B cell (primary cell): ENCODE measurements at regions not wholly inside any gene's neighbourhood (a gene's known extent, or its start where the extent isn't known, plus 50 kb on each side); places are given as distances from the start of the nearest gene placed in this dataset.

Source experiments
- ATAC-seq: fragments of 200-7000 bp; cut with Tn5 transposase; one replicate; pipeline ENCODE4 v1.10.0; 2021; ENCODE audit warnings: low read depth, mild to moderate bottlenecking, moderate number of reproducible peaks, moderate library complexity
- CTCF ChIA-PET: fragments of 350-600 bp; sonication (Branson Sonifier 250); formaldehyde crosslinking; loops from one replicate; lab custom pipeline; 2021; ENCODE audit warnings: antibody characterized with exemption, inconsistent platforms; lab: Charles Lee
- POLR2A ChIA-PET: fragments of 350-600 bp; sonication (Branson Sonifier 250); formaldehyde crosslinking; loops from one replicate; lab custom pipeline; 2021; ENCODE audit warnings: antibody characterized with exemption; lab: Charles Lee
- DNase-seq: peaks from one replicate; pipeline ENCODE4 v3.0.0; 2013
- H2AFZ ChIP-seq: 2 replicates; pipeline ENCODE4 v1.6.1; 2012; ENCODE audit warnings: mild to moderate bottlenecking, low read depth, low read length; ENCODE audit not compliant: insufficient read depth, poor library complexity, severe bottlenecking
- H3K27ac ChIP-seq, 2 donors: 1 replicate in 1 of 2; 2 replicates in 1 of 2; pipeline ENCODE4 v1.5.1; 2012 to 2013; ENCODE audit warnings: low read length in 2 of 2, mild to moderate bottlenecking in 2 of 2, moderate library complexity in 1 of 2
- H3K27me3 ChIP-seq, 4 experiments: fragments of 200-600 bp in 1 of 4; sonication (generic) in 1 of 4; replicated peaks in 1 of 4; 1 replicate in 2 of 4; 2 replicates in 2 of 4; pipeline versions ENCODE4 v1.6.1 to v1.7.0; 2013 to 2016; ENCODE audit warnings: low read length in 3 of 4, mild to moderate bottlenecking in 2 of 4, mixed read lengths in 1 of 4, moderate library complexity in 1 of 4; ENCODE audit not compliant: insufficient read depth in 4 of 4, control insufficient read depth in 3 of 4; ENCODE audit errors: control extremely low read depth in 1 of 4
- H3K36me3 ChIP-seq, 2 experiments: replicated peaks in 1 of 2; 1 replicate in 1 of 2; 2 replicates in 1 of 2; pipeline versions ENCODE4 v1.6.1 to v1.7.1; 2013; ENCODE audit warnings: low read length in 1 of 2; ENCODE audit not compliant: insufficient read depth in 2 of 2, control insufficient read depth in 1 of 2; ENCODE audit errors: control extremely low read depth in 1 of 2, extremely low read depth in 1 of 2
- H3K4me1 ChIP-seq, 2 donors: fragments of 200-600 bp in 1 of 2; sonication (generic) in 1 of 2; 1 replicate in 1 of 2; 2 replicates in 1 of 2; pipeline versions ENCODE4 v1.5.1 to v1.6.1; 2013 to 2017; ENCODE audit warnings: low read length in 2 of 2; ENCODE audit not compliant: control insufficient read depth in 2 of 2, insufficient read depth in 2 of 2
- H3K4me2 ChIP-seq: replicated peaks from 2 replicates; pipeline ENCODE3; 2012; ENCODE audit warnings: mild to moderate bottlenecking, low read depth, low read length; ENCODE audit not compliant: poor library complexity, severe bottlenecking
- H3K4me3 ChIP-seq, 5 experiments: fragments of 200-600 bp in 1 of 5; sonication (generic) in 1 of 5; 1 replicate in 3 of 5; 2 replicates in 2 of 5; pipeline versions ENCODE4 v1.5.1 to v1.7.0; 2011 to 2016; ENCODE audit warnings: low read length in 4 of 5, mild to moderate bottlenecking in 4 of 5, low read depth in 2 of 5, control low read depth in 1 of 5, moderate library complexity in 1 of 5; ENCODE audit not compliant: insufficient read depth in 1 of 5; ENCODE audit errors: control extremely low read depth in 1 of 5, extremely low read depth in 1 of 5
- H3K79me2 ChIP-seq: fragments of 200-600 bp; sonication (generic); one replicate; pipeline ENCODE4 v1.6.0; 2016; ENCODE audit warnings: low read length; ENCODE audit not compliant: control insufficient read depth, insufficient read depth
- H3K9ac ChIP-seq: fragments of 200-600 bp; sonication (generic); 2 replicates; pipeline ENCODE4 v1.6.1; 2017; ENCODE audit warnings: mild to moderate bottlenecking, low read length, moderate library complexity
- H3K9me3 ChIP-seq, 3 donors: one replicate each; pipeline versions ENCODE4 v1.6.1 to v1.7.1; 2013; ENCODE audit warnings: low read length in 2 of 3; ENCODE audit not compliant: control insufficient read depth in 2 of 3, insufficient read depth in 1 of 3; ENCODE audit errors: control extremely low read depth in 1 of 3
- H4K20me1 ChIP-seq: 2 replicates; pipeline ENCODE4 v1.6.0; 2012; ENCODE audit warnings: mild to moderate bottlenecking, low read length; ENCODE audit not compliant: insufficient read depth, control insufficient read depth, poor library complexity, severe bottlenecking
- H3K27ac Mint-ChIP-seq: one replicate; pipeline ENCODE4 v1.8.0; 2021; ENCODE audit warnings: mixed read lengths
- H3K27me3 Mint-ChIP-seq: one replicate; pipeline ENCODE4 v1.8.0; 2021; ENCODE audit warnings: mixed read lengths
- H3K4me1 Mint-ChIP-seq: one replicate; pipeline ENCODE4 v1.8.0; 2021; ENCODE audit warnings: mixed read lengths
- H3K4me3 Mint-ChIP-seq: one replicate; pipeline ENCODE4 v1.8.0; 2021; ENCODE audit warnings: mixed read lengths
- H3K9me3 Mint-ChIP-seq: one replicate; pipeline ENCODE4 v1.8.0; 2022; ENCODE audit warnings: mixed read lengths; ENCODE audit not compliant: insufficient read depth
- CTCF ChIP-seq: fragments of 200-600 bp; IDR thresholded peaks from one replicate; pipeline ENCODE4 v1.8.0; 2022; ENCODE audit warnings: antibody characterized with exemption, mild to moderate bottlenecking
- EZH2 ChIP-seq: IDR thresholded peaks from 2 replicates; pipeline ENCODE4 v1.6.1; 2012; ENCODE audit warnings: borderline replicate concordance, low read depth, mild to moderate bottlenecking, moderate library complexity, low read length; ENCODE audit not compliant: insufficient read depth, poor library complexity, severe bottlenecking
- WGBS: methylation state at CpG from one replicate; pipeline ENCODE4 v1.1.5; 2013; ENCODE audit warnings: missing lambda C conversion rate; ENCODE audit not compliant: insufficient coverage; 5-methylcytosine and 5-hydroxymethylcytosine counted together
- intact Hi-C: fragments of 100-400 bp; cut with micrococcal nuclease; formaldehyde crosslinking; loops from one replicate; pipeline ENCODE4 v1.10.0; 2022

GRCh38 chr15:70504299-70504951 lies 258.9 kb downstream of the UACA start:
- peak overlapping the region; percentile 72 for H3K4me3 Mint-ChIP-seq
- ATAC-seq (peak; percentile 73), DNase-seq (peak; percentile 62)
- no peaks in the 10 kb centered on the region for H3K9me3 Mint-ChIP-seq
- intact Hi-C loops = loop anchor here (1.0 to 2.0 kb wide), 2 partner anchors 18 to 22 kb away; no protein-coding TSS in a partner anchor
- no peaks in the 10 kb centered on the region for H3K27me3 Mint-ChIP-seq
- peaks cover 58% of the 10 kb centered on the region for H3K4me1 Mint-ChIP-seq
- H3K27ac Mint-ChIP-seq = peak overlapping the region; percentile 86
- Histone ChIP-seq H2AFZ (peak overlapping the region; percentile 63), H3K4me1 (peaks cover 50 to 68% of the 10 kb centered on the region in 2 donors), H3K79me2 (no peaks in the 10 kb centered on the region), H3K27ac (peak overlapping the region; percentile 26 to 64), H3K4me2 (peak overlapping the region; percentile 75), H3K27me3 (no peaks in the 10 kb centered on the region), H3K9me3 (peaks cover 0 to 4% (median under 1%) of the 10 kb centered on the region in 3 donors), H4K20me1 (no peaks in the 10 kb centered on the region), H3K36me3 (no peaks in the 10 kb centered on the region), H3K9ac (peak overlapping the region; percentile 21), H3K4me3 (peak overlapping the region in 3 of 5 experiments; percentile 15 to 32 (median 22))
- no peak for TF ChIP-seq CTCF
- 0% methylated on average over 7 of the region's 9 CpGs for WGBS
- ChIA-PET POLR2A (interaction anchor here (1.0 to 1.2 kb wide), 3 partner anchors 22 to 622 kb away, joined by 4 to 6 read pairs (median 4); no protein-coding TSS in a partner anchor), CTCF (interaction anchor here (0.7 to 3.6 kb wide), 16 partner anchors 8 to 1029 kb away, joined by 3 to 28 read pairs (median 5); partner anchors contain the start of gene TLE3)

DNA sequence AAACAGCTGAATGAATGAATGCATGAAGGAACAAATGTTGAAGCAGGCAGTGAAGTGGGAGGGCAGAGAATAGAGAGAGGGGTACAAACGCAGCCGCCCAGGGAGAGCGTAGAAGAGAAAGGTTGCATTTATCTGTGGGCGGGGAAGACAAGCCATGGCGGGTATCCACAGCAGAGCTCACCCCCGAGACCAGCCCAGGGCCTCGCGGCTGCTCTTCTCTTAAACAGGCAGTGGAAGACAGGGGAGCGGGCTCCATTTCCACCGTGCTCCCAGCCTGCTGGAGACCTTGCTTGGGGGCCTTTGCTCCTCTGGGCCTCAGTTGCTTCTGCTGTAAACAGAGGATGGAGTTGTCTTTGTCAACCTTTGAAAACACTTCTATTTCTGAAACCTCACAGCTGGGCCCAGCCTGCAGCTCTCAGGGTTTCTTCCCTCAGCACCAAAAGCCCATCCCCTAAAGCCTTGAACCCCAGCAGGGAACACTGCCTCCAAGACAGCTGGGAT lies 259.5 kb downstream of the UACA start:
- no peak for ATAC-seq
- no peak for DNase-seq
- intact Hi-C loops = loop anchor here (1.0 to 2.0 kb wide), 2 partner anchors 17 to 22 kb away; no protein-coding TSS in a partner anchor
- CTCF ChIA-PET = interaction anchor here (0.7 to 3.6 kb wide), 13 partner anchors 8 to 1028 kb away, joined by 3 to 28 read pairs (median 6); partner anchors contain the start of gene TLE3
- Histone ChIP-seq H3K79me2 (no peaks in the 10 kb centered on the region), H3K4me3 (no peak overlapping the region), H3K27ac (peak overlapping the region; percentile 26 to 64), H3K4me2 (peak overlapping the region; percentile 75), H3K9me3 (no peaks in the 10 kb centered on the region), H3K27me3 (no peaks in the 10 kb centered on the region), H3K9ac (peak overlapping the region; percentile 21), H2AFZ (peak overlapping the region; percentile 27), H3K36me3 (no peaks in the 10 kb centered on the region), H3K4me1 (peaks cover 47 to 63% of the 10 kb centered on the region in 2 donors), H4K20me1 (no peaks in the 10 kb centered on the region)
- Mint-ChIP-seq H3K4me3 (peak overlapping the region; percentile 72), H3K27me3 (no peaks in the 10 kb centered on the region), H3K9me3 (no peaks in the 10 kb centered on the region), H3K4me1 (peaks cover 55% of the 10 kb centered on the region), H3K27ac (peak overlapping the region; percentile 86)
- WGBS = 64% methylated on average over 5 of the region's 10 CpGs
- TF ChIP-seq EZH2 (no peak), CTCF (no peak)
- POLR2A ChIA-PET = interaction anchor here (1.0 to 1.5 kb wide), 3 partner anchors 22 to 622 kb away, joined by 4 to 5 read pairs (median 4); no protein-coding TSS in a partner anchor
